GM23338 (cell line): ENCODE measurements at regions not wholly inside any gene's neighbourhood (a gene's known extent, or its start where the extent isn't known, plus 50 kb on each side); places are given as distances from the start of the nearest gene placed in this dataset.

Source experiments
- ATAC-seq: fragments of 200-7000 bp; cut with Tn5 transposase; 3 replicates; pipeline ENCODE4 v1.9.1; 2020
- DNase-seq: peaks from one replicate; pipeline ENCODE4 v3.0.0-alpha.2; 2015; ENCODE audit warnings: low spot score
- H2AFZ ChIP-seq: fragments of 200-600 bp; sonication (generic); 2 replicates; pipeline ENCODE4 v1.8.0; 2016; ENCODE audit warnings: antibody characterized with exemption, mild to moderate bottlenecking, moderate library complexity
- H3F3A ChIP-seq: fragments of 200-600 bp; sonication (generic); replicated peaks from 2 replicates; pipeline ENCODE4 v1.8.0; 2017; ENCODE audit warnings: antibody characterized with exemption, mixed run types, low read depth
- H3K27ac ChIP-seq: fragments of 200-600 bp; sonication (generic); 2 replicates; pipeline ENCODE4 v1.6.1; 2016; ENCODE audit warnings: low read depth
- H3K27me3 ChIP-seq: fragments of 200-600 bp; sonication (generic); 2 replicates; pipeline ENCODE4 v1.8.0; 2016; ENCODE audit warnings: mild to moderate bottlenecking, mixed run types, moderate library complexity; ENCODE audit not compliant: insufficient read depth
- H3K36me3 ChIP-seq: fragments of 200-600 bp; sonication (generic); 2 replicates; pipeline ENCODE4 v1.8.0; 2016; ENCODE audit warnings: mild to moderate bottlenecking; ENCODE audit not compliant: insufficient read depth
- H3K4me1 ChIP-seq: fragments of 200-600 bp; sonication (generic); 2 replicates; pipeline ENCODE4 v1.8.0; 2016; ENCODE audit warnings: mild to moderate bottlenecking, moderate library complexity; ENCODE audit not compliant: insufficient read depth
- H3K4me2 ChIP-seq: fragments of 200-600 bp; sonication (generic); 2 replicates; pipeline ENCODE4 v1.7.1; 2017; ENCODE audit warnings: mixed run types
- H3K4me3 ChIP-seq: fragments of 200-600 bp; sonication (generic); 2 replicates; pipeline ENCODE4 v1.6.1; 2016; ENCODE audit warnings: mixed run types
- H3K79me2 ChIP-seq: fragments of 200-600 bp; sonication (generic); replicated peaks from 2 replicates; pipeline ENCODE4 v1.8.0; 2017; ENCODE audit warnings: mild to moderate bottlenecking; ENCODE audit not compliant: insufficient read depth
- H3K9me2 ChIP-seq: fragments of 200-600 bp; sonication (generic); 2 replicates; pipeline ENCODE4 v1.8.0; 2017; ENCODE audit not compliant: insufficient read depth
- H4K20me1 ChIP-seq: fragments of 200-600 bp; sonication (generic); replicated peaks from 2 replicates; pipeline ENCODE4 v1.8.0; 2017; ENCODE audit warnings: mild to moderate bottlenecking; ENCODE audit not compliant: insufficient read depth
- H3K27ac Mint-ChIP-seq: 2 replicates; pipeline ENCODE4 v1.8.0; 2020; ENCODE audit warnings: inconsistent platforms, mild to moderate bottlenecking, moderate library complexity, mixed read lengths
- H3K27me3 Mint-ChIP-seq: 3 replicates; pipeline ENCODE4 v1.8.0; 2022; ENCODE audit warnings: low read depth, mild to moderate bottlenecking, moderate library complexity, mixed read lengths, inconsistent platforms; ENCODE audit not compliant: insufficient read depth, poor library complexity
- H3K36me3 Mint-ChIP-seq: 3 replicates; pipeline ENCODE4 v1.8.0; 2021; ENCODE audit warnings: low read depth, mild to moderate bottlenecking, inconsistent platforms, moderate library complexity, mixed read lengths
- H3K4me1 Mint-ChIP-seq: 3 replicates; pipeline ENCODE4 v1.8.0; 2020; ENCODE audit warnings: mild to moderate bottlenecking, inconsistent platforms, mixed read lengths
- H3K4me3 Mint-ChIP-seq: 3 replicates; pipeline ENCODE4 v1.8.0; 2021; ENCODE audit warnings: moderate library complexity, mild to moderate bottlenecking, inconsistent platforms, mixed read lengths
- H3K9me3 Mint-ChIP-seq: 3 replicates; pipeline ENCODE4 v1.8.0; 2020; ENCODE audit warnings: moderate library complexity, mild to moderate bottlenecking, inconsistent platforms, mixed read lengths
- CREB1 ChIP-seq: fragments of 250-450 bp; sonication (Bioruptor Pico); IDR thresholded peaks from 2 replicates; pipeline ENCODE4 v1.5.0; 2020; ENCODE audit warnings: low read depth, mild to moderate bottlenecking, moderate library complexity
- CTCF ChIP-seq, 2 experiments: fragments of 200-600 bp in 1 of 2; sonication (generic) in 1 of 2; conservative IDR thresholded peaks; 2 replicates each; pipeline versions ENCODE4 v1.5.1 to v1.6.1; 2016 to 2017; ENCODE audit warnings: antibody characterized with exemption in 2 of 2, low read depth in 2 of 2, mild to moderate bottlenecking in 2 of 2, moderate library complexity in 1 of 2
- ETS1 ChIP-seq: IDR thresholded peaks from 2 replicates; pipeline ENCODE4 v1.6.1; 2016; ENCODE audit warnings: antibody characterized with exemption
- EZH2 ChIP-seq: fragments of 200-600 bp; sonication (generic); IDR thresholded peaks from one replicate; pipeline ENCODE4 v1.8.0; 2017; ENCODE audit warnings: antibody characterized with exemption, mild to moderate bottlenecking, low read depth; ENCODE audit not compliant: unreplicated experiment
- EZH2phosphoT487 ChIP-seq: fragments of 200-600 bp; sonication (generic); IDR thresholded peaks from one replicate; pipeline ENCODE4 v1.8.1; 2018; ENCODE audit warnings: antibody characterized with exemption; ENCODE audit not compliant: unreplicated experiment
- JUNB ChIP-seq: IDR thresholded peaks from one replicate; pipeline ENCODE4 v1.6.1; 2016; ENCODE audit warnings: antibody characterized with exemption; ENCODE audit not compliant: unreplicated experiment
- NANOG ChIP-seq: IDR thresholded peaks from 2 replicates; pipeline ENCODE4 v1.6.1; 2016; ENCODE audit warnings: antibody characterized with exemption, borderline replicate concordance
- POLR2AphosphoS5 ChIP-seq: IDR thresholded peaks from 2 replicates; pipeline ENCODE4 v1.6.1; 2016; ENCODE audit warnings: antibody characterized with exemption, low read depth
- REST ChIP-seq: IDR thresholded peaks from one replicate; pipeline ENCODE4 v1.6.1; 2018; ENCODE audit warnings: antibody characterized with exemption; ENCODE audit not compliant: unreplicated experiment
- STAT1 ChIP-seq: IDR thresholded peaks from one replicate; pipeline ENCODE4 v1.6.1; 2016; ENCODE audit warnings: antibody characterized with exemption; ENCODE audit not compliant: unreplicated experiment
- ZNF114 ChIP-seq: fragments of 250-450 bp; sonication (Bioruptor Pico); IDR thresholded peaks from 2 replicates; pipeline ENCODE4 v1.5.0; 2020; ENCODE audit warnings: mild to moderate bottlenecking, moderate library complexity
- ZNF331 ChIP-seq: fragments of 250-450 bp; sonication (Bioruptor Pico); IDR thresholded peaks from 2 replicates; pipeline ENCODE4 v1.5.0; 2020; ENCODE audit warnings: low read depth, mild to moderate bottlenecking, moderate library complexity

GRCh38 chr3:162468791-162469190 lies 972.2 kb downstream of the OTOL1 start (continued):
- TF ChIP-seq REST (no peak), EZH2 (no peak), ETS1 (no peak)

- DNase-seq (no peak), ATAC-seq (no peak)
- Mint-ChIP-seq H3K4me1 (no peaks in the 10 kb centered on the region), H3K27me3 (no peaks in the 10 kb centered on the region), H3K9me3 (peaks cover 11% of the 10 kb centered on the region; the same call in 2 of the 3 replicates), H3K27ac (no peak overlapping the region), H3K4me3 (no peak overlapping the region), H3K36me3 (peaks cover 11% of the 10 kb centered on the region; the same call in 2 of the 3 replicates)
- peaks cover 3% of the 10 kb centered on the region; the same call in 1 of the 2 replicates for H3K4me1 ChIP-seq
- no peak overlapping the region for H3K4me3 ChIP-seq
- no peak overlapping the region for H3K27ac ChIP-seq
- H3K27me3 ChIP-seq = no peaks in the 10 kb centered on the region
- no peaks in the 10 kb centered on the region for H3K36me3 ChIP-seq
- H4K20me1 ChIP-seq = no peaks in the 10 kb centered on the region
- no peaks in the 10 kb centered on the region for H3F3A ChIP-seq
- no peaks in the 10 kb centered on the region for H3K9me2 ChIP-seq
- H2AFZ ChIP-seq = no peak overlapping the region
- H3K79me2 ChIP-seq = no peaks in the 10 kb centered on the region
- H3K4me2 ChIP-seq = no peak overlapping the region
- TF ChIP-seq REST (no peak), ETS1 (no peak), CTCF (conservative IDR thresholded peaks at IDR 0.05; ENCODE audit: low read depth in 2 of 2) (no peak), POLR2AphosphoS5 (no peak), CREB1 (CRISPR knock-in tag) (no peak), EZH2phosphoT487 (no peak), EZH2 (no peak), NANOG (no peak), JUNB (no peak), STAT1 (no peak), ZNF114 (CRISPR knock-in tag) (no peak), ZNF331 (no peak)
Observed at GRCh38 chr3:162487138-162487537, 990.5 kb downstream of the OTOL1 start.
